Thymus (tissue), 11 donors: ENCODE measurements at regions not wholly inside any gene's neighbourhood (a gene's known extent, or its start where the extent isn't known, plus 50 kb on each side); places are given as distances from the start of the nearest gene placed in this dataset.

Experiments used
- DNase-seq, 9 donors: peaks; one replicate each; pipeline ENCODE4 v3.0.0-alpha.2; 2013; ENCODE audit warnings: low spot score in 9 of 9, low read depth in 6 of 9, missing footprints in 1 of 9
- H3K27ac ChIP-seq, 2 donors: one replicate each; pipeline ENCODE4 v1.5.1; 2013; ENCODE audit warnings: control low read depth in 1 of 2, low read depth in 1 of 2, low read length in 1 of 2, mild to moderate bottlenecking in 1 of 2, moderate library complexity in 1 of 2
- H3K27me3 ChIP-seq, 2 donors: one replicate each; pipeline ENCODE4 v1.5.1; 2013; ENCODE audit warnings: low read length in 1 of 2; ENCODE audit not compliant: control insufficient read depth in 2 of 2, insufficient read depth in 1 of 2
- H3K36me3 ChIP-seq, 2 donors: one replicate each; pipeline ENCODE4 v1.5.1; 2013; ENCODE audit warnings: low read length in 1 of 2, mild to moderate bottlenecking in 1 of 2, moderate library complexity in 1 of 2; ENCODE audit not compliant: control insufficient read depth in 2 of 2, insufficient read depth in 2 of 2
- H3K4me1 ChIP-seq, 2 donors: one replicate each; pipeline ENCODE4 v1.5.1; 2013; ENCODE audit warnings: low read length in 2 of 2; ENCODE audit not compliant: control insufficient read depth in 2 of 2, insufficient read depth in 2 of 2
- H3K4me3 ChIP-seq, 2 donors: one replicate each; pipeline ENCODE4 v1.5.1; 2013; ENCODE audit warnings: low read length in 2 of 2, control low read depth in 1 of 2, mild to moderate bottlenecking in 1 of 2
- H3K9me3 ChIP-seq, 2 donors: one replicate each; pipeline ENCODE4 v1.5.1; 2013; ENCODE audit warnings: low read length in 1 of 2, mild to moderate bottlenecking in 1 of 2; ENCODE audit not compliant: control insufficient read depth in 2 of 2, insufficient read depth in 1 of 2
- WGBS: extraction: QIAGEN DNeasy Blood & Tissue Kit; methylation state at CpG from one replicate; pipeline ENCODE4 v1.1.7; 2013; 5-methylcytosine and 5-hydroxymethylcytosine counted together
- donor health status: healthy.

GRCh38 chr11:82009133-82009532, 724.5 kb downstream of the FAM181B start:
- 93% methylated on average over 2 of the region's 2 CpGs for WGBS

DNA sequence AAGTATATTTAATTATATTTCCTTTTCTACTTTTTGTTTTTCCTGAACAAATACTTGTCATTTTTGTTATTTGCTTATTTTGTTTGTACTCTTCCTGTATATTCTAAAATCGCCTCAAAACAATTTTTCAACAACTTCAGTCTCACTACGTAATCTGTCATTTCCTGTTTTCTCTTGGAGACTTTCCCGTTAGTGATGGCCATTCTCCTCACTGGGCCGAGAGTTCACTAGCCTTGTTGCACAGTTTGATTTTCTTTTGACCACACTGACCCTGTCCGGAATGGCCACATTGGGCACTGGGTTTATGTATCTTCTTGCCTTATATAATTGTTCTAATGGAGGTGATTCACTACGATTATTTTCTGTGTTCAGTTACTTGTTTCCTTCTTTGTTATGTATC, 726.1 kb downstream of the FAM181B start:
- Histone ChIP-seq H3K27me3 (no peaks in the 10 kb centered on the region), H3K4me1 (no peaks in the 10 kb centered on the region), H3K36me3 (no peaks in the 10 kb centered on the region), H3K27ac (no peak overlapping the region), H3K4me3 (no peak overlapping the region), H3K9me3 (peaks cover 0 to 3% of the 10 kb centered on the region in 2 donors)
- 79% methylated on average over 6 of the region's 6 CpGs for WGBS
- no peak for DNase-seq

More at GRCh38 chr11:82009133-82009532, 724.5 kb downstream of the FAM181B start:
- no peak overlapping the region for H3K4me3 ChIP-seq
- no peaks in the 10 kb centered on the region for H3K27me3 ChIP-seq
- H3K36me3 ChIP-seq = no peaks in the 10 kb centered on the region
- H3K4me1 ChIP-seq = no peaks in the 10 kb centered on the region
- no peak for DNase-seq
- no peak overlapping the region for H3K27ac ChIP-seq
- H3K9me3 ChIP-seq = no peaks in the 10 kb centered on the region

- DNase-seq = no peak
- no peak overlapping the region for H3K4me3 ChIP-seq
- H3K27ac ChIP-seq = no peak overlapping the region
- no peaks in the 10 kb centered on the region for H3K4me1 ChIP-seq
- WGBS = 61% methylated on average over 4 of the region's 4 CpGs
- H3K36me3 ChIP-seq = no peaks in the 10 kb centered on the region
- H3K9me3 ChIP-seq = peaks cover 0 to 3% of the 10 kb centered on the region in 2 donors
- H3K27me3 ChIP-seq = no peaks in the 10 kb centered on the region
These were observed 729.0 kb downstream of the FAM181B start for GRCh38 chr11:82004537-82005213.

- H3K27me3 ChIP-seq = no peaks in the 10 kb centered on the region
- H3K27ac ChIP-seq = no peak overlapping the region
- DNase-seq = no peak
- H3K4me3 ChIP-seq = no peak overlapping the region
- 89% methylated on average over 7 of the region's 7 CpGs for WGBS
- no peaks in the 10 kb centered on the region for H3K36me3 ChIP-seq
- no peaks in the 10 kb centered on the region for H3K4me1 ChIP-seq
- peaks cover 0 to 3% of the 10 kb centered on the region in 2 donors for H3K9me3 ChIP-seq
These were observed 729.8 kb downstream of the FAM181B start for GRCh38 chr11:82003671-82004515.

- no peak for DNase-seq
- no peak overlapping the region for H3K4me3 ChIP-seq
- 90% methylated on average over 8 of the region's 8 CpGs for WGBS
- peaks cover 0 to 3% of the 10 kb centered on the region in 2 donors for H3K9me3 ChIP-seq
- no peak overlapping the region for H3K27ac ChIP-seq
- no peaks in the 10 kb centered on the region for H3K4me1 ChIP-seq
- no peaks in the 10 kb centered on the region for H3K36me3 ChIP-seq
- no peaks in the 10 kb centered on the region for H3K27me3 ChIP-seq
These were observed 730.6 kb downstream of the FAM181B start for GRCh38 chr11:82003024-82003423.

DNA sequence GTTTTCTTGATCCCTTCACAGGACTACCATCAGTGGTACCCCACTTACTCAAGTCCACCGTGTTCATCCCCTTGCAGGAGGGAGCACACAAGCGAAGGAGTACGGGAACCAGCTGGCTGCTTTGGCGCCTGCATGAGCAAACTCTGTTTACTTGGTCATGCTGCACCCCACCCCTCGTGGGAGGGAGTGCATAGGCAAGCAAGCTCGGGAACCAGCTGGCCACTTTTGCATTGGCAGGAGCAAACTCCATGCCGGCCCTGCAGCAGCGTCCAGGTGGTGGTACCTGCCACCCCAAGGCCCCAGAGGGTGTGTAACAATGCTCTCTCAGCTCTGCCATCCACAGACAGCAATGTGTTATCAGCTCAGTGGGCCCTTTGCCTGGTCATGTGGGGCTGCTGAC, 737.8 kb downstream of the FAM181B start:
- Histone ChIP-seq H3K4me1 (no peaks in the 10 kb centered on the region), H3K9me3 (peaks cover 0 to 2% of the 10 kb centered on the region in 2 donors), H3K36me3 (no peaks in the 10 kb centered on the region), H3K27me3 (no peaks in the 10 kb centered on the region), H3K27ac (no peak overlapping the region), H3K4me3 (no peak overlapping the region)
- 92% methylated on average over 8 of the region's 8 CpGs for WGBS
- no peak for DNase-seq

GRCh38 chr11:81993755-81994154, 739.9 kb downstream of the FAM181B start:
- Histone ChIP-seq H3K9me3 (peaks cover 0 to 7% of the 10 kb centered on the region in 2 donors), H3K4me1 (no peaks in the 10 kb centered on the region), H3K27ac (no peak overlapping the region), H3K4me3 (no peak overlapping the region), H3K27me3 (no peaks in the 10 kb centered on the region), H3K36me3 (no peaks in the 10 kb centered on the region)
- no peak for DNase-seq

- no peak for DNase-seq
- 96% methylated on average over 27 of the region's 27 CpGs for WGBS
These were observed 742.8 kb downstream of the FAM181B start for GRCh38 chr11:81990659-81991443.

DNA sequence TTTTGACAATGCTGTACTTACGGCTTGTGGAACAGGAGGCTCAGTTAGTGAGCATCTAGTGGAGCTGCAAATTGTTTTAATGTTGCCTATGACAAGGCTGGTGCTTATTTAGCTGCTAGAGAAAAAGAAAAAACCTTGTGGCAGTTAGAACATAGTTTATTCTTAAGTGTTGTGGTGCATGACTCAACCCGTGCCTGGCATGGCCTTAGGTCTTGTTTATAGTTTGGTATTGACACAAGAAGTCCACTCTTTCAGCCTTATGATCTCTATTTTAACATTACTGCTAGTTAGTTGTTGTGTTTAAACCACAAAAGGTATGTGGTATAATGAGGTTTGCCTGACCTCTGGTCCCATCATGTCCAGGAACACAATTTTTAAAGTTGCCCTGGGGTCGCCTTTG, 744.6 kb downstream of the FAM181B start:
- Histone ChIP-seq H3K27ac (no peak overlapping the region), H3K9me3 (peaks cover 0 to 14% of the 10 kb centered on the region in 2 donors), H3K4me3 (no peak overlapping the region), H3K36me3 (no peaks in the 10 kb centered on the region), H3K27me3 (no peaks in the 10 kb centered on the region), H3K4me1 (no peaks in the 10 kb centered on the region)
- WGBS = 92% methylated on average over 3 of the region's 3 CpGs
- no peak for DNase-seq

More at GRCh38 chr11:81990659-81991443, 742.8 kb downstream of the FAM181B start:
- Histone ChIP-seq H3K27me3 (no peaks in the 10 kb centered on the region), H3K36me3 (no peaks in the 10 kb centered on the region), H3K27ac (no peak overlapping the region), H3K4me1 (no peaks in the 10 kb centered on the region), H3K9me3 (peaks cover 0 to 14% of the 10 kb centered on the region in 2 donors), H3K4me3 (no peak overlapping the region)
